GM12891 (cell line): ENCODE measurements at regions not wholly inside any gene's neighbourhood (a gene's known extent, or its start where the extent isn't known, plus 50 kb on each side); places are given as distances from the start of the nearest gene placed in this dataset.

Experiments
- DNase-seq: peaks from one replicate; pipeline ENCODE4 v3.0.0; 2011; ENCODE audit warnings: low spot score; ENCODE audit not compliant: insufficient read length
- FAIRE-seq: peaks from 2 replicates; lab custom pipeline; 2011; peaks lifted over from hg19 to GRCh38; lab: Jason Lieb, UNC
- PAX5 ChIP-seq: IDR thresholded peaks from 2 replicates; pipeline ENCODE4 v1.6.1; 2011; ENCODE audit warnings: low read length, moderate library complexity, mild to moderate bottlenecking; ENCODE audit not compliant: insufficient read depth, severe bottlenecking
- POLR2A ChIP-seq: IDR thresholded peaks from 2 replicates; pipeline ENCODE4 v1.6.1; 2011; ENCODE audit warnings: low read depth, low read length, control low read depth
- POLR2AphosphoS5 ChIP-seq: IDR thresholded peaks from 2 replicates; pipeline ENCODE4 v1.6.1; 2011; ENCODE audit warnings: low read depth, low read length, control low read depth
- POU2F2 ChIP-seq: IDR thresholded peaks from 2 replicates; pipeline ENCODE4 v1.6.1; 2011; ENCODE audit warnings: low read depth, mild to moderate bottlenecking, control low read depth, low read length, moderate library complexity
- SPI1 ChIP-seq: IDR thresholded peaks from 2 replicates; pipeline ENCODE4 v1.6.1; 2011; ENCODE audit warnings: low read depth, low read length, control low read depth
- TAF1 ChIP-seq: IDR thresholded peaks from 2 replicates; pipeline ENCODE4 v1.6.1; 2011; ENCODE audit warnings: low read depth, low read length, control low read depth

- FAIRE-seq: no peak
- no peak for DNase-seq
- TF ChIP-seq POLR2AphosphoS5 (no peak), TAF1 (no peak), POU2F2 (no peak), SPI1 (no peak), POLR2A (no peak), PAX5 (no peak)
Observed at GRCh38 chr5:8355981-8356380, 487.0 kb downstream of the MTRR start.

DNA sequence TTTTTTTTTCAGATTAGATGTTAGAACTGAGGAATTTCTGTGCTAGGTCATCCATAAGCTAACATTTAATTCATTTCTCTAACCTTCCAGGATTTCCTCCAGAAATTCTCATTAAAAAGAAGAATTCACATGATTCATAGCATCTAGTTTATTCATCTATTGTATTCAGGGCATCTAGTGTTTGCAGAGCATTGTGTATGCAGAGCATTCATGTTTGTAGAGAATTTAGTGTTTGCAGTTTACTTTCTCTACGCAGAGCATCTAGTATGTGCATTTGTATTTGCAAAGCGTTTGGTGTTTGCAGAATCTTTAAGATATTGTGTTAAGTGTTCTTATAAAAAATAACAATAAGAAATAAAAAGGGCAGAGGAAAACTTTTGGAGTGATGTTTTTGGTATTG lies 491.1 kb downstream of the MTRR start:
- TF ChIP-seq POLR2AphosphoS5 (no peak), SPI1 (no peak), TAF1 (no peak), POLR2A (no peak), POU2F2 (no peak), PAX5 (no peak)
- FAIRE-seq: no peak
- no peak for DNase-seq

DNA sequence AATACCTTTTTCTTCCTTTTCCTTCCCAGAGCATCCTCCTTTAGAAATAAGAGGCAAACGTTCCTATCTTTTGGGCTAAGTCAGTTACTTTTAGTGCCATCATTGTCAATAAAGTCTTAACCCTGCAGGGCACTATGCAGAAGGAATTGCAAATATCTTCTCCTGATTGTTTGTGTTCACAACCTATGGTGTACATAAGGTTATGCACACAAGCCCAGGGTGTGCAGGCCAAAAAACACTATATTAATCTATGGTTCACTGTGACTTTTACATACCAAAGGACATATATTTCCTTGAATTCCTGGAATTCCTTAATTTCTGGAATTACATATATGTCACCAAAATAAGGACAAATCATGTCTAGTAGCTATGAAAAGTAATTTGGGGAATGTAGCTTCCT lies 493.5 kb downstream of the MTRR start:
- FAIRE-seq: no peak
- TF ChIP-seq TAF1: no peak
- no peak for TF ChIP-seq PAX5
- no peak for TF ChIP-seq POU2F2
- TF ChIP-seq POLR2A: no peak
- TF ChIP-seq SPI1: no peak
- no peak for TF ChIP-seq POLR2AphosphoS5
- no peak for DNase-seq

DNA sequence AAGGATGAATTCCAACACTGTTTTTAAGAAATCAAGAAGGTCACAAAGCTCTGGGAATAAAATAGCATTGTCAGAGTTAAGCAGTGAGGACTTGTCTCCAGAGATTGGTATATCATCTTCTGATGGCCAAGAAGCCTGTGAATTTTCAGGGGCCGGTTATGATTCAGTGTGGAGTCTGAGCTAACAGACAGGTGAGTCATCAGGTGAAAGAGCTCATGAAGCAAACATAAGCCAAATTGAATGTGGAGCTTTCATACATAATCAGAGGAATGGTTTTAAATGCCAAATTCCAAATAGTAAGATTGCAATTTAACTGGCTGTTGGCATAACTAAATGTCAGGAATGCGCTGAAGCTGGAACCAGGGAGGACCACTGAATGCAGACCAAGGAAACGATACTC lies 494.2 kb downstream of the MTRR start:
- no peak for DNase-seq
- TF ChIP-seq POLR2A (no peak), POU2F2 (no peak), SPI1 (no peak), TAF1 (no peak), POLR2AphosphoS5 (no peak), PAX5 (no peak)
- FAIRE-seq: no peak

GRCh38 chr5:8366266-8366665 lies 497.3 kb downstream of the MTRR start:
- FAIRE-seq (no peak), DNase-seq (no peak)

GRCh38 chr5:8376478-8376877 lies 507.5 kb downstream of the MTRR start:
- TF ChIP-seq POLR2A (no peak), SPI1 (no peak), PAX5 (no peak), POLR2AphosphoS5 (no peak), TAF1 (no peak), POU2F2 (no peak)
- no peak for DNase-seq
- FAIRE-seq: no peak

More at GRCh38 chr5:8366266-8366665, 497.3 kb downstream of the MTRR start:
- TF ChIP-seq PAX5 (no peak), POLR2A (no peak), POU2F2 (no peak), TAF1 (no peak), SPI1 (no peak), POLR2AphosphoS5 (no peak)

GRCh38 chr5:8381972-8382371 lies 513.0 kb downstream of the MTRR start:
- DNase-seq (no peak), FAIRE-seq (no peak)
- TF ChIP-seq PAX5 (no peak), POLR2AphosphoS5 (no peak)

GRCh38 chr5:8382456-8382855 lies 513.5 kb downstream of the MTRR start:
- no peak for FAIRE-seq
- DNase-seq: no peak
- TF ChIP-seq SPI1 (no peak), POLR2AphosphoS5 (no peak), POLR2A (no peak), TAF1 (no peak), POU2F2 (no peak), PAX5 (no peak)

DNA sequence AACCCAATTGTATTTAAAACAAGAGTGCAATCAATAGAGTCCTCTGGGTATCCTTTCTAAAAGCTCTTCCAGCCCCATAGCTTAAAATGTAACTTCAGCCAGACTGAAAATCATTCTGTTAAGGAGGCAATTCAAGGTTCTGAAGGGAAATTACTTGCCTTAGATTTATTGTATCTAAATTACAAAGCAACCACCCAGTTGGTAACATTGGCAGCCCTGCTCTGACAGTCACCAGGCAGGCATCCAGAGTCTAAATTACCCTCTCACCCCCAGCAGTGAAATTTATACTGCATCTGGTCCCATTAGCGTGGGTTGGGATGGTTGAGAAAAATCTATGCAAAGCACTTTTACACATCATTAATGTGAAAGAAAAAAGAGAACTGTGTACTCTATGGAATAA lies 514.7 kb downstream of the MTRR start:
- no peak for FAIRE-seq

DNA sequence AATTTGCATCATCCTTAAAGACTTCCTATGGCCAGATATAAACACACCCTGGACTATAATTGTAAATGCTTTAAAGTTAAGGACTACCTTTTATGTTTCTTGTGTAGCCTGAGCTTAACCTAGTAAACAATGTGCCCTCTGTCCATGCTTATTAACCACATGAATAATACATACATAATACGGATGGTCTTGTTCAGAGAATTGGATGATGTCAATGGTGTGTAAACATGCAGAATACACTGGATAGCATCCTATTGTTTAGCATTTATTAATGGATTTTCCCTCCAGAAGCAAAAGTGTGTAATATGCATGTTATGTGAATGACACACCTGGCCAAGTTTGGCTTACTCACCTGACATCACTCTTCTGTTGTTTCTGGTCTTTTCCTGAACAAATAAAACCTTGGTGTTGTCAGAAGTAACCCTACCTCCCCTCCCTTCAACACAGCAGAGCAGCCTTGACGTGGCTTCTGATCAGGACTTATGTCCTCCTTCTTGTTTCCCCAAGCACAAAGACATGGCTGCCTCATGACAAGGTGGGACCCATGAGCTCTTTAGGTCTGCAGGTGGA lies 517.9 kb downstream of the MTRR start:
- DNase-seq (no peak), FAIRE-seq (no peak)
- TF ChIP-seq POLR2AphosphoS5: no peak

More for the DNA sequence above, 514.7 kb downstream of the MTRR start:
- no peak for DNase-seq
- TF ChIP-seq POU2F2 (no peak), POLR2A (no peak), PAX5 (no peak), TAF1 (no peak), POLR2AphosphoS5 (no peak)

- FAIRE-seq: no peak
- no peak for DNase-seq
- no peak for TF ChIP-seq PAX5
- TF ChIP-seq TAF1: no peak
- TF ChIP-seq POU2F2: no peak
- TF ChIP-seq SPI1: no peak
- TF ChIP-seq POLR2A: no peak
- no peak for TF ChIP-seq POLR2AphosphoS5
Observed at GRCh38 chr5:8391911-8392310, 523.0 kb downstream of the MTRR start.
